ENCODE measurements at regions not wholly inside any gene's neighbourhood (a gene's known extent, or its start where the extent isn't known, plus 50 kb on each side); places are given as distances from the start of the nearest gene placed in this dataset.

GRCh38 chr2:125033871-125034270 is 1008.8 kb downstream of the CNTNAP5 start:
- DNase-seq = no peak
- H3K9me3 ChIP-seq = no peaks in the 10 kb centered on the region
- H3K27me3 ChIP-seq = no peaks in the 10 kb centered on the region
- no peaks in the 10 kb centered on the region for H3K36me3 ChIP-seq
- no peak overlapping the region for H3K27ac ChIP-seq
- 80 to 94% (median 88%) methylated on average over 1 of the region's 1 CpG for WGBS, 3 donors
- intact Hi-C loops (cut with DNase I) = no loop called here
- H3K4me1 ChIP-seq (ENCODE audit: insufficient read depth) = no peaks in the 10 kb centered on the region
- no peak overlapping the region for H3K4me3 ChIP-seq
- no peak for TF ChIP-seq CTCF (IDR thresholded peaks at IDR 0.05)
- no peak for TF ChIP-seq EP300 (IDR thresholded peaks at IDR 0.05)
- TF ChIP-seq POLR2A (IDR thresholded peaks at IDR 0.05) = no peak

GRCh38 chr2:125037135-125037653 is 1012.1 kb downstream of the CNTNAP5 start:
- no peaks in the 10 kb centered on the region for H3K36me3 ChIP-seq
- intact Hi-C loops (cut with DNase I) = no loop called here
- no peak overlapping the region for H3K27ac ChIP-seq
- DNase-seq = no peak
- H3K9me3 ChIP-seq = no peaks in the 10 kb centered on the region
- no peak for TF ChIP-seq EP300 (IDR thresholded peaks at IDR 0.05)
- no peak for TF ChIP-seq POLR2A (IDR thresholded peaks at IDR 0.05)
- TF ChIP-seq CTCF (IDR thresholded peaks at IDR 0.05) = no peak
- H3K27me3 ChIP-seq = no peaks in the 10 kb centered on the region
- no peak overlapping the region for H3K4me3 ChIP-seq
- H3K4me1 ChIP-seq (ENCODE audit: insufficient read depth) = no peaks in the 10 kb centered on the region
- WGBS, 3 donors = 89 to 94% (median 91%) methylated on average over 20 to 22 of the region's 22 CpGs

DNA sequence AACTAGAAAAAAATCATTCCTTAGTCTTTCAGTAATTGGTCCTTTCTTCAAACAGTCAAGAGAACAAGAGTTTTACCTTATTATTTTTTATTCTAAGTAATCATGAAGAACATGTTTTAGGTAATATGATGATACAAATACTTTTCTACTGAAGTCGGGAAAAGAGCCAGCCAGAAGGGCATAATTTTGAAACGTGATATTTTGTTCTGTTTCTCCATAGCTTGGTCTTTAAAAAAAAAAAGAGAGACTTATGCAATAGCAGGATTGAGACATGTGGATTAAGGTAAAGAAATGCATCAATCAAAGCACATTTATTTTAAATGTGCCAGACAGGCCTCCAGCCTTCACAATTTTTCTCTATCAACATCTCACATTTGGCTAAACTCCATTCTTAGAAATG is 1016.8 kb downstream of the CNTNAP5 start:
- H3K27ac ChIP-seq = no peak overlapping the region
- no peak for DNase-seq
- no peaks in the 10 kb centered on the region for H3K27me3 ChIP-seq
- TF ChIP-seq CTCF (IDR thresholded peaks at IDR 0.05) (no peak), POLR2A (IDR thresholded peaks at IDR 0.05) (no peak), EP300 (IDR thresholded peaks at IDR 0.05) (no peak)
- no peaks in the 10 kb centered on the region for H3K36me3 ChIP-seq
- H3K9me3 ChIP-seq = no peaks in the 10 kb centered on the region
- H3K4me1 ChIP-seq (ENCODE audit: insufficient read depth) = no peaks in the 10 kb centered on the region
- WGBS, 3 donors = 26 to 39% (median 33%) methylated on average over 2 of the region's 2 CpGs
- intact Hi-C loops (cut with DNase I) = no loop called here
- no peak overlapping the region for H3K4me3 ChIP-seq

- no peaks in the 10 kb centered on the region for H3K4me1 ChIP-seq (ENCODE audit: insufficient read depth)
- no peaks in the 10 kb centered on the region for H3K27me3 ChIP-seq
- H3K4me3 ChIP-seq = no peak overlapping the region
- TF ChIP-seq POLR2A (IDR thresholded peaks at IDR 0.05) (no peak), CTCF (IDR thresholded peaks at IDR 0.05) (no peak), EP300 (IDR thresholded peaks at IDR 0.05) (no peak)
- H3K27ac ChIP-seq = no peak overlapping the region
- no peaks in the 10 kb centered on the region for H3K9me3 ChIP-seq
- no peaks in the 10 kb centered on the region for H3K36me3 ChIP-seq
- no peak for DNase-seq
- intact Hi-C loops (cut with DNase I) = no loop called here
These were observed 1017.6 kb downstream of the CNTNAP5 start for GRCh38 chr2:125042727-125043126.
